ENCODE measurements at regions not wholly inside any gene's neighbourhood (a gene's known extent, or its start where the extent isn't known, plus 50 kb on each side); places are given as distances from the start of the nearest gene placed in this dataset.

GRCh38 chr12:87924149-87924548 lies 105.1 kb downstream of the C12orf50 start:
- H3K4me3 ChIP-seq, result no peak overlapping the region
- no peaks in the 10 kb centered on the region for H3K36me3 ChIP-seq
- TF ChIP-seq CTCF (IDR thresholded peaks at IDR 0.05 in 8 of 11, conservative IDR thresholded peaks at IDR 0.05 in 3 of 11) (no peak), POLR2AphosphoS5 (IDR thresholded peaks at IDR 0.05) (no peak), POLR2A (IDR thresholded peaks at IDR 0.05) (no peak)
- no peaks in the 10 kb centered on the region for H3K9me3 ChIP-seq
- intact Hi-C loops (cut with DNase I; ENCODE audit: low total_unique reads), result no loop called here
- H3K27ac ChIP-seq, result no peak overlapping the region
- H3K4me1 ChIP-seq, result no peaks in the 10 kb centered on the region
- H3K27me3 ChIP-seq (replicated peaks in 1 of 7), result no peaks in the 10 kb centered on the region
- no peak for DNase-seq

GRCh38 chr12:87923361-87923760 lies 105.8 kb downstream of the C12orf50 start:
- Histone ChIP-seq H3K27me3 (replicated peaks in 1 of 7) (no peaks in the 10 kb centered on the region), H3K4me3 (no peak overlapping the region), H3K4me1 (no peaks in the 10 kb centered on the region), H3K27ac (no peak overlapping the region), H3K36me3 (no peaks in the 10 kb centered on the region), H3K9me3 (no peaks in the 10 kb centered on the region)
- 62 to 86% (median 68%) methylated on average over 3 of the region's 3 CpGs for WGBS, 5 donors
- intact Hi-C loops (cut with DNase I; ENCODE audit: low total_unique reads), result no loop called here
- TF ChIP-seq POLR2AphosphoS5 (IDR thresholded peaks at IDR 0.05) (no peak), CTCF (IDR thresholded peaks at IDR 0.05 in 8 of 11, conservative IDR thresholded peaks at IDR 0.05 in 3 of 11) (no peak), POLR2A (IDR thresholded peaks at IDR 0.05) (no peak)
- no peak for DNase-seq

- Histone ChIP-seq H3K36me3 (no peaks in the 10 kb centered on the region), H3K27ac (no peak overlapping the region), H3K4me3 (no peak overlapping the region), H3K27me3 (replicated peaks in 1 of 7) (no peaks in the 10 kb centered on the region), H3K4me1 (no peaks in the 10 kb centered on the region), H3K9me3 (no peaks in the 10 kb centered on the region)
- intact Hi-C loops (cut with DNase I; ENCODE audit: low total_unique reads), result no loop called here
- WGBS, 5 donors, result 39 to 54% (median 46%) methylated on average over 2 of the region's 2 CpGs
- DNase-seq, result no peak
- TF ChIP-seq CTCF (IDR thresholded peaks at IDR 0.05 in 8 of 11, conservative IDR thresholded peaks at IDR 0.05 in 3 of 11) (no peak), POLR2A (IDR thresholded peaks at IDR 0.05) (no peak), POLR2AphosphoS5 (IDR thresholded peaks at IDR 0.05) (no peak)
Measured at GRCh38 chr12:87922736-87923135, 106.5 kb downstream of the C12orf50 start.

- intact Hi-C loops (cut with DNase I; ENCODE audit: low total_unique reads), result no loop called here
- Histone ChIP-seq H3K4me3 (no peak overlapping the region), H3K4me1 (no peaks in the 10 kb centered on the region), H3K9me3 (no peaks in the 10 kb centered on the region), H3K36me3 (no peaks in the 10 kb centered on the region), H3K27ac (no peak overlapping the region), H3K27me3 (replicated peaks in 1 of 7) (no peaks in the 10 kb centered on the region)
- no peak for DNase-seq
- TF ChIP-seq POLR2A (IDR thresholded peaks at IDR 0.05), result no peak
- no peak for TF ChIP-seq CTCF (IDR thresholded peaks at IDR 0.05 in 8 of 11, conservative IDR thresholded peaks at IDR 0.05 in 3 of 11)
- TF ChIP-seq POLR2AphosphoS5 (IDR thresholded peaks at IDR 0.05), result no peak
- WGBS, 5 donors, result 69 to 76% (median 76%) methylated on average over 4 of the region's 4 CpGs
Measured at GRCh38 chr12:87921621-87922020, 107.6 kb downstream of the C12orf50 start.
